ENCODE measurements at regions not wholly inside any gene's neighbourhood (a gene's known extent, or its start where the extent isn't known, plus 50 kb on each side); places are given as distances from the start of the nearest gene placed in this dataset.

DNA sequence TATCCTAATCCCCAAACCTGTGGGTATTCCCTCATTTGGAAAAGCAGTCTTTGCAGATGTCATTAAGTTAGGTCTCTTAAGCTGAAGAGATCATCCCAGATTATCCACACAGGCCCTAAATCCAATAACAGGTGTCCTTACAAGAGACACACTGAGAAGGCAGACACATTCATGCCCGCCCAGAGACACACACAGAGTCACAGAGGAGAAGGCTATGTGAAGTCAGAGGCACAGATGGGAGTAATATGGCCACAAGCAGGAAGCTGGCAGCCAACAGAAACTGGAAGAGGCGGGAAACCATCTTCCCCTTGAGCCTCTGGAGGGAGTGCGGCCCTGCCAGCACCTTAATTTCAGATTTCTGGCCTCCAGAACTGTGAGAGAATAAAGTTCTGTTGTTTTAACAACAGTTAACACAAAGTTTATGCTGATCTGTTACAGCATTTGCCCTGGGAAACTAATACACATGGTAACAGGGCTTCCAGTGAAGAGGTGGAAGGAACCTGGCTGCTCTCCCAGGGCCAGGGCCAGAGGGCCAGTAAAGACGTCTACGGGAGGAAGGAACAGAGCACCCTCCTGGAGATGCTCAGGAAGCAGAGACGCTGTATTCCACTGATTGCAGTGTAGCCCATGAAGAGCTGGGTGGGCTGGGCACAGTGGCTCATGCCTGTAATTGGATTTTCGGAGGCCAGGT lies 217.5 kb downstream of the GLI2 start:
- Histone ChIP-seq H3K9me3 (replicated peaks; ENCODE audit: low read length) (no peaks in the 10 kb centered on the region), H3K27me3 (ENCODE audit: control insufficient read depth, insufficient read depth, low read length) (no peaks in the 10 kb centered on the region), H3K4me1 (ENCODE audit: control insufficient read depth, insufficient read depth, low read length) (peaks cover 23% of the 10 kb centered on the region), H3K9ac (ENCODE audit: low read depth, low read length) (no peak overlapping the region), H3K36me3 (ENCODE audit: insufficient read depth, low read length) (peaks cover 11% of the 10 kb centered on the region), H3K4me2 (ENCODE audit: low read length) (no peak overlapping the region), H3K4me3 (ENCODE audit: low read length) (no peak overlapping the region)

- H3K27me3 ChIP-seq (ENCODE audit: control insufficient read depth, insufficient read depth, low read length) = no peaks in the 10 kb centered on the region
- H3K9me3 ChIP-seq (replicated peaks; ENCODE audit: low read length) = no peaks in the 10 kb centered on the region
- H3K4me2 ChIP-seq (ENCODE audit: low read length) = no peak overlapping the region
- no peak overlapping the region for H3K9ac ChIP-seq (ENCODE audit: low read depth, low read length)
- H3K4me3 ChIP-seq (ENCODE audit: low read length) = no peak overlapping the region
- peaks cover 16% of the 10 kb centered on the region for H3K4me1 ChIP-seq (ENCODE audit: control insufficient read depth, insufficient read depth, low read length)
- H3K36me3 ChIP-seq (ENCODE audit: insufficient read depth, low read length) = peaks cover 11% of the 10 kb centered on the region
Measured at GRCh38 chr2:120953843-120954584, 218.3 kb downstream of the GLI2 start.

GRCh38 chr2:120954939-120955338 lies 219.3 kb downstream of the GLI2 start:
- no peak overlapping the region for H3K4me2 ChIP-seq (ENCODE audit: low read length)
- H3K36me3 ChIP-seq (ENCODE audit: insufficient read depth, low read length) = peaks cover 12% of the 10 kb centered on the region
- H3K27me3 ChIP-seq (ENCODE audit: control insufficient read depth, insufficient read depth, low read length) = no peaks in the 10 kb centered on the region
- H3K9ac ChIP-seq (ENCODE audit: low read depth, low read length) = no peak overlapping the region
- peaks cover 9% of the 10 kb centered on the region for H3K4me1 ChIP-seq (ENCODE audit: control insufficient read depth, insufficient read depth, low read length)
- no peak overlapping the region for H3K4me3 ChIP-seq (ENCODE audit: low read length)
- no peaks in the 10 kb centered on the region for H3K9me3 ChIP-seq (replicated peaks; ENCODE audit: low read length)

DNA sequence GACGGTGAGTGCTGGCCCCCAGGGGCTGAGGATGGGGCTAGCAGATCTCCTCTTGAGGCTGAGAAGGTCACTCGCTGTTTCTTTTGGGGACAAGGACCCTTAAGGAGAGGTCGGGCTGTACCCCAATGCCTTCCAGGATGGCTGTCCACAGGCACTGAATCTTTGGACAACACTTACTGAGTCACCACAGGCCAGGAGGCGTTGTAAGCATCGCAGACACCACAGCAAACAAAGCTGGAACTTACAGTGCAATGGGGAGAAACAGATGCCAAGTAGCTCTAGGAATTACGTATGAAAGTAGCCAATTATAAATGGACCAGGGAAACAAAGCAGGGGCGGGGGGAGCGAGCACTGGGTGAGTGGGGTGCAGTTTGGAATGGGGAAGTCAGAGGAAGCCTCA lies 219.8 kb downstream of the GLI2 start:
- Histone ChIP-seq H3K9ac (ENCODE audit: low read depth, low read length) (no peak overlapping the region), H3K27me3 (ENCODE audit: control insufficient read depth, insufficient read depth, low read length) (no peaks in the 10 kb centered on the region), H3K9me3 (replicated peaks; ENCODE audit: low read length) (no peaks in the 10 kb centered on the region), H3K4me2 (ENCODE audit: low read length) (no peak overlapping the region), H3K36me3 (ENCODE audit: insufficient read depth, low read length) (peaks cover 15% of the 10 kb centered on the region), H3K4me1 (ENCODE audit: control insufficient read depth, insufficient read depth, low read length) (peaks cover 8% of the 10 kb centered on the region), H3K4me3 (ENCODE audit: low read length) (no peak overlapping the region)

GRCh38 chr2:120956486-120957156 lies 221.0 kb downstream of the GLI2 start:
- Histone ChIP-seq H3K4me2 (ENCODE audit: low read length) (no peak overlapping the region), H3K4me1 (ENCODE audit: control insufficient read depth, insufficient read depth, low read length) (peaks cover 8% of the 10 kb centered on the region), H3K36me3 (ENCODE audit: insufficient read depth, low read length) (peaks cover 19% of the 10 kb centered on the region), H3K9ac (ENCODE audit: low read depth, low read length) (no peak overlapping the region), H3K27me3 (ENCODE audit: control insufficient read depth, insufficient read depth, low read length) (no peaks in the 10 kb centered on the region), H3K4me3 (ENCODE audit: low read length) (no peak overlapping the region), H3K9me3 (replicated peaks; ENCODE audit: low read length) (no peaks in the 10 kb centered on the region)

- no peak overlapping the region for H3K9ac ChIP-seq (ENCODE audit: low read depth, low read length)
- H3K36me3 ChIP-seq (ENCODE audit: insufficient read depth, low read length) = peaks cover 19% of the 10 kb centered on the region
- H3K4me2 ChIP-seq (ENCODE audit: low read length) = no peak overlapping the region
- H3K27me3 ChIP-seq (ENCODE audit: control insufficient read depth, insufficient read depth, low read length) = no peaks in the 10 kb centered on the region
- no peak overlapping the region for H3K4me3 ChIP-seq (ENCODE audit: low read length)
- no peaks in the 10 kb centered on the region for H3K9me3 ChIP-seq (replicated peaks; ENCODE audit: low read length)
- H3K4me1 ChIP-seq (ENCODE audit: control insufficient read depth, insufficient read depth, low read length) = no peaks in the 10 kb centered on the region
Measured at GRCh38 chr2:120957905-120958304, 222.2 kb downstream of the GLI2 start.

DNA sequence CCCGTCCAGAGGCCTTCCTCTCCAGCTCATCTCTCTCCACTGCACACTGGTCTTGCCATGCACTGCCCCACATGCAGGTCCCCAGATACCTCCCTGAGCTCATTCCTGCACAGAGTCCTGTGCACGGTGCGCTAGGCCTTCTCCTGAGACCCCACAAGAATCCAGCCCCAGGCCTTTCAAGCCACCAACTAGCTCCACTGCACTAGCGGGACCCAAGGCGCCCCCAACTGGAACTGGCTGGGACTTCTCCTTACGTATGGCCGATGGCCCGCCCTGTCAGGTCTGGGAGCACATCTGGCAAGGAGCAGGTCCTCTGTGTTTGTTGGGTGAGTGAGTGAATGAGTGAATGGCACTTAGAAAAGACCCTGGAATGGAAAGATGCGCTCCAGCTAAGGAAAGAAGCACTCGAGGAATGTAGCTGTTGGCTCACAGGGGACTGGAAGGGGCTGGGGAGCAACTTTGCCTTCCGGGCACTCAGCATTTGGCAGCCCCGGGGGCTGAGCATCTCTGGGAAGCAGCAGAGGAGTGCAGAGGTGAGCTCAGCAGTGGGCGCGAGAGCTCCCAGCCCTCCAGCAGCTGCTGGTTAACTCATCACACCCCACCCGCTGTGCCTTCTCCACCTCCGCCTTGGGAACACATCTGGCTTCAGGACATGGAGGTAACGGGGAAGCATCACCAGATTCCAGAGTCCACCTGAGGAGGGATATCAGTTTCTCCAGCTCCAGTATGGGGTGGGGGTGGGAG lies 223.1 kb downstream of the GLI2 start:
- Histone ChIP-seq H3K4me1 (ENCODE audit: control insufficient read depth, insufficient read depth, low read length) (no peaks in the 10 kb centered on the region), H3K4me2 (ENCODE audit: low read length) (no peak overlapping the region), H3K9ac (ENCODE audit: low read depth, low read length) (no peak overlapping the region), H3K9me3 (replicated peaks; ENCODE audit: low read length) (no peaks in the 10 kb centered on the region), H3K36me3 (ENCODE audit: insufficient read depth, low read length) (peaks cover 19% of the 10 kb centered on the region), H3K4me3 (ENCODE audit: low read length) (no peak overlapping the region), H3K27me3 (ENCODE audit: control insufficient read depth, insufficient read depth, low read length) (no peaks in the 10 kb centered on the region)

GRCh38 chr2:120959426-120959825 lies 223.8 kb downstream of the GLI2 start:
- no peaks in the 10 kb centered on the region for H3K4me1 ChIP-seq (ENCODE audit: control insufficient read depth, insufficient read depth, low read length)
- H3K4me2 ChIP-seq (ENCODE audit: low read length) = no peak overlapping the region
- H3K9me3 ChIP-seq (replicated peaks; ENCODE audit: low read length) = no peaks in the 10 kb centered on the region
- H3K36me3 ChIP-seq (ENCODE audit: insufficient read depth, low read length) = peaks cover 19% of the 10 kb centered on the region
- H3K9ac ChIP-seq (ENCODE audit: low read depth, low read length) = no peak overlapping the region
- no peak overlapping the region for H3K4me3 ChIP-seq (ENCODE audit: low read length)
- H3K27me3 ChIP-seq (ENCODE audit: control insufficient read depth, insufficient read depth, low read length) = no peaks in the 10 kb centered on the region

DNA sequence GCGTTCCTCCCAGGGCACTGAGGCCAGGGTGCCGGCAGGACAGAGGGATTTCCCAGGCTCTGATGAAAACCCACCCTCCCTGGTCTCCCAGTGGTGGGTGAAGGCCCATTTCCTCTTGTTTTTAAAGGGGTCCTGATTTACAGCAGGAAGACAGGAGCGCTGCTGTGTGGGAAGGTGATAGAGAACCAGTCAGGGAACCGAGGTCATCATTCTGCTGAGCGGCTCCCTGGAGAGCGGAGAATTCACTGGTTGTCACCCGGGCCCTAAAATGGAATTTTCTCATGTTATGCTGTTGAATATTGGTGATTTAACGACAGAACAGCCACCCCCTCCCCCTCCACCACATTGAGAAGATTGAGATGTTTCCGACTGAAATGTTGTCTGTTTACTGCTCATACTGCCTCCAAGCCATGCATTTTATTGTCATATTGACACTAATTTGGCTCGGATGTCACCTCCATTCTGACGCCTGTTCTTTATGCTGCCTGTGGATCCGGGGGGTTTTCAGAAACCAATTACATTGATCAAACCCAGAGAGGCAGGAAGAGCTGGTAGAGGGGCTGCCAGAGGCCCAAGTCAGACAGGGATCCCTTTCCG lies 225.2 kb downstream of the GLI2 start:
- H3K9me3 ChIP-seq (replicated peaks; ENCODE audit: low read length) = no peaks in the 10 kb centered on the region
- peaks cover 19% of the 10 kb centered on the region for H3K36me3 ChIP-seq (ENCODE audit: insufficient read depth, low read length)
- H3K9ac ChIP-seq (ENCODE audit: low read depth, low read length) = no peak overlapping the region
- no peaks in the 10 kb centered on the region for H3K4me1 ChIP-seq (ENCODE audit: control insufficient read depth, insufficient read depth, low read length)
- H3K4me2 ChIP-seq (ENCODE audit: low read length) = no peak overlapping the region
- no peak overlapping the region for H3K4me3 ChIP-seq (ENCODE audit: low read length)
- no peaks in the 10 kb centered on the region for H3K27me3 ChIP-seq (ENCODE audit: control insufficient read depth, insufficient read depth, low read length)

GRCh38 chr2:120961396-120961795 lies 225.7 kb downstream of the GLI2 start:
- no peak overlapping the region for H3K4me3 ChIP-seq (ENCODE audit: low read length)
- H3K9me3 ChIP-seq (replicated peaks; ENCODE audit: low read length) = no peaks in the 10 kb centered on the region
- H3K9ac ChIP-seq (ENCODE audit: low read depth, low read length) = no peak overlapping the region
- peaks cover 14% of the 10 kb centered on the region for H3K36me3 ChIP-seq (ENCODE audit: insufficient read depth, low read length)
- no peaks in the 10 kb centered on the region for H3K4me1 ChIP-seq (ENCODE audit: control insufficient read depth, insufficient read depth, low read length)
- H3K4me2 ChIP-seq (ENCODE audit: low read length) = no peak overlapping the region
- H3K27me3 ChIP-seq (ENCODE audit: control insufficient read depth, insufficient read depth, low read length) = no peaks in the 10 kb centered on the region

Measured in skeletal muscle satellite cell (primary cell).